ENCODE measurements at regions not wholly inside any gene's neighbourhood (a gene's known extent, or its start where the extent isn't known, plus 50 kb on each side); places are given as distances from the start of the nearest gene placed in this dataset.

GRCh38 chr10:29120216-29120615, 168.7 kb upstream of the LYZL1 start:
- H3K4me1 ChIP-seq (ENCODE audit: control insufficient read depth, extremely low read depth, insufficient read depth, low read length): peaks cover 3% of the 10 kb centered on the region
- no peaks in the 10 kb centered on the region for H4K20me1 ChIP-seq (ENCODE audit: control insufficient read depth, extremely low read depth, insufficient read depth, low read length)
- TF ChIP-seq CTCF (conservative IDR thresholded peaks at IDR 0.05 in 1 of 2, IDR thresholded peaks at IDR 0.05 in 1 of 2; ENCODE audit: low read depth in 1 of 2, low read length in 2 of 2) (no peak), EZH2 (IDR thresholded peaks at IDR 0.05; ENCODE audit: low read length, missing control alignments) (no peak)
- no peaks in the 10 kb centered on the region for H3K36me3 ChIP-seq (ENCODE audit: control insufficient read depth, insufficient read depth, low read length)
- no peak overlapping the region for H3K4me3 ChIP-seq (replicated peaks in 1 of 4; ENCODE audit: control extremely low read depth in 1 of 4, insufficient read depth in 1 of 4, low read depth in 3 of 4, low read length in 4 of 4)
- no peak overlapping the region for H3K27ac ChIP-seq (ENCODE audit: insufficient read depth, low read length)
- DNase-seq (ENCODE audit: low read depth in 2 of 2): peak; percentile 53 to 85
- H3K9ac ChIP-seq (ENCODE audit: insufficient read depth, low read length): no peak overlapping the region
- H3K4me2 ChIP-seq (ENCODE audit: extremely low read depth, insufficient read depth, low read length): no peak overlapping the region
- no peaks in the 10 kb centered on the region for H3K79me2 ChIP-seq (ENCODE audit: control insufficient read depth, insufficient read depth, low read length)
- no peaks in the 10 kb centered on the region for H3K27me3 ChIP-seq (ENCODE audit: control insufficient read depth, insufficient read depth, low read length)
- no peaks in the 10 kb centered on the region for H3K9me3 ChIP-seq (ENCODE audit: control insufficient read depth, insufficient read depth, low read depth, low read length)
- H2AFZ ChIP-seq (ENCODE audit: low read length): no peak overlapping the region

GRCh38 chr10:29124864-29125263, 164.0 kb upstream of the LYZL1 start:
- no peaks in the 10 kb centered on the region for H3K9me3 ChIP-seq (ENCODE audit: control insufficient read depth, insufficient read depth, low read depth, low read length)
- H3K4me1 ChIP-seq (ENCODE audit: control insufficient read depth, extremely low read depth, insufficient read depth, low read length): peaks cover 3% of the 10 kb centered on the region
- TF ChIP-seq CTCF (conservative IDR thresholded peaks at IDR 0.05 in 1 of 2, IDR thresholded peaks at IDR 0.05 in 1 of 2; ENCODE audit: low read depth in 1 of 2, low read length in 2 of 2) (no peak), EZH2 (IDR thresholded peaks at IDR 0.05; ENCODE audit: low read length, missing control alignments) (no peak)
- H4K20me1 ChIP-seq (ENCODE audit: control insufficient read depth, extremely low read depth, insufficient read depth, low read length): no peaks in the 10 kb centered on the region
- H3K27me3 ChIP-seq (ENCODE audit: control insufficient read depth, insufficient read depth, low read length): no peaks in the 10 kb centered on the region
- H3K27ac ChIP-seq (ENCODE audit: insufficient read depth, low read length): no peak overlapping the region
- no peaks in the 10 kb centered on the region for H3K79me2 ChIP-seq (ENCODE audit: control insufficient read depth, insufficient read depth, low read length)
- no peak overlapping the region for H3K4me2 ChIP-seq (ENCODE audit: extremely low read depth, insufficient read depth, low read length)
- no peak overlapping the region for H2AFZ ChIP-seq (ENCODE audit: low read length)
- H3K4me3 ChIP-seq (replicated peaks in 1 of 4; ENCODE audit: control extremely low read depth in 1 of 4, insufficient read depth in 1 of 4, low read depth in 3 of 4, low read length in 4 of 4): no peak overlapping the region
- no peak for DNase-seq (ENCODE audit: low read depth in 2 of 2)
- H3K36me3 ChIP-seq (ENCODE audit: control insufficient read depth, insufficient read depth, low read length): no peaks in the 10 kb centered on the region
- H3K9ac ChIP-seq (ENCODE audit: insufficient read depth, low read length): no peak overlapping the region

DNA sequence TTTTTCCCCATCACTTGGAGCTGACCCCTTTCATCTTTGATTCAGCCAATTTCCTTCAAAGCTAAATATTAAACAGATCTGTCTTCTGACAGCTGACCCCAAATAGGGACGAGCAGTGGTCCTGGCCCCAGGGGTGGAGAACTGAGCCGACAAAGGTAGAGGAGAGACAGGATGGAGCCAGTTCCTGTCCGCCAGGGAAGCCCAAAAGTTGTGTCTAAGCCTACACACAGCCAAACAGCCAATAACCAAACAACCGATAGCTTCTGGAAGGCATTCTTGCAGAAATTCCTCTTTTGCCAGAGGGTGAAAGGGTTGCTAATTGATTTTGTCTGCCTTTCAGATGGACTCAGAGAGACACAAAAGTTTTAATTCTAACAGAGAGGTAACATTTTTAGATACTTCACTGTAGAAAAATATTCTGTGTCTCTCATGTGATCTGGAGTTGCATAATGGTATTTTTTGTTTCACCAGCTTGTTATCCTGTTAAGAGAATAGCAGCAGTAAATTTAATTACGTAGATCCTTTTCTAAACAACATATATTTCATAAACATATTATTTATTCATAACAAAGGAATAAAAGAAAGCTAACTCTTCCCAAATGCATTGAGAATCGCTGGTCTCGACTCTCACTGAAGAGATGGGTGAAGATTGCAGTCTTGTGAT, 161.7 kb upstream of the LYZL1 start:
- Histone ChIP-seq H3K9ac (ENCODE audit: insufficient read depth, low read length) (no peak overlapping the region), H3K27me3 (ENCODE audit: control insufficient read depth, insufficient read depth, low read length) (no peaks in the 10 kb centered on the region)

More for the DNA sequence above, 161.7 kb upstream of the LYZL1 start:
- no peaks in the 10 kb centered on the region for H3K4me1 ChIP-seq (ENCODE audit: control insufficient read depth, extremely low read depth, insufficient read depth, low read length)
- no peaks in the 10 kb centered on the region for H3K36me3 ChIP-seq (ENCODE audit: control insufficient read depth, insufficient read depth, low read length)
- TF ChIP-seq CTCF (conservative IDR thresholded peaks at IDR 0.05 in 1 of 2, IDR thresholded peaks at IDR 0.05 in 1 of 2; ENCODE audit: low read depth in 1 of 2, low read length in 2 of 2) (no peak), EZH2 (IDR thresholded peaks at IDR 0.05; ENCODE audit: low read length, missing control alignments) (no peak)
- no peak overlapping the region for H3K27ac ChIP-seq (ENCODE audit: insufficient read depth, low read length)
- no peak overlapping the region for H3K4me3 ChIP-seq (replicated peaks in 1 of 4; ENCODE audit: control extremely low read depth in 1 of 4, insufficient read depth in 1 of 4, low read depth in 3 of 4, low read length in 4 of 4)
- no peaks in the 10 kb centered on the region for H4K20me1 ChIP-seq (ENCODE audit: control insufficient read depth, extremely low read depth, insufficient read depth, low read length)
- H2AFZ ChIP-seq (ENCODE audit: low read length): no peak overlapping the region
- no peaks in the 10 kb centered on the region for H3K79me2 ChIP-seq (ENCODE audit: control insufficient read depth, insufficient read depth, low read length)
- H3K9me3 ChIP-seq (ENCODE audit: control insufficient read depth, insufficient read depth, low read depth, low read length): no peaks in the 10 kb centered on the region
- DNase-seq (ENCODE audit: low read depth in 2 of 2): no peak
- no peak overlapping the region for H3K4me2 ChIP-seq (ENCODE audit: extremely low read depth, insufficient read depth, low read length)

Measured in fibroblast of lung (primary cell).